Fibroblast of the aortic adventitia (primary cell): ENCODE measurements at regions not wholly inside any gene's neighbourhood (a gene's known extent, or its start where the extent isn't known, plus 50 kb on each side); places are given as distances from the start of the nearest gene placed in this dataset.

ENCODE experiments used
- DNase-seq: peaks from one replicate; pipeline ENCODE4 v3.0.0-alpha.2; 2010; ENCODE audit warnings: low read depth
- H3K4me3 ChIP-seq: 2 replicates; pipeline ENCODE4 v1.5.1; 2011; ENCODE audit warnings: low read depth, mild to moderate bottlenecking, control low read depth, low read length, moderate library complexity
- CTCF ChIP-seq: IDR thresholded peaks from 2 replicates; pipeline ENCODE4 v1.5.1; 2011; ENCODE audit warnings: mild to moderate bottlenecking, low read length, control low read depth, inconsistent platforms; ENCODE audit not compliant: insufficient read depth

- no peak overlapping the region for H3K4me3 ChIP-seq
- no peak for TF ChIP-seq CTCF
- DNase-seq = no peak
These were observed 222.1 kb upstream of the LMCD1 start for GRCh38 chr3:8279476-8279875.

GRCh38 chr3:8279886-8280550, 221.6 kb upstream of the LMCD1 start:
- TF ChIP-seq CTCF = no peak
- H3K4me3 ChIP-seq = no peak overlapping the region
- DNase-seq = no peak

- TF ChIP-seq CTCF = no peak
- DNase-seq = no peak
- H3K4me3 ChIP-seq = no peak overlapping the region
These were observed 219.0 kb upstream of the LMCD1 start for GRCh38 chr3:8282541-8283165.

GRCh38 chr3:8283193-8283592, 218.4 kb upstream of the LMCD1 start:
- DNase-seq = no peak
- TF ChIP-seq CTCF = no peak

GRCh38 chr3:8286086-8286485, 215.5 kb upstream of the LMCD1 start:
- DNase-seq = no peak
- H3K4me3 ChIP-seq = no peak overlapping the region
- TF ChIP-seq CTCF = no peak

More at GRCh38 chr3:8283193-8283592, 218.4 kb upstream of the LMCD1 start:
- H3K4me3 ChIP-seq = no peak overlapping the region

- no peak overlapping the region for H3K4me3 ChIP-seq
- no peak for TF ChIP-seq CTCF
- no peak for DNase-seq
These were observed 214.9 kb upstream of the LMCD1 start for GRCh38 chr3:8286749-8287148.
